HepG2 (cell line): ENCODE measurements at regions not wholly inside any gene's neighbourhood (a gene's known extent, or its start where the extent isn't known, plus 50 kb on each side); places are given as distances from the start of the nearest gene placed in this dataset.

Experiments used
- ATAC-seq: fragments of 200-7000 bp; cut with Tn5 transposase; 3 replicates; pipeline ENCODE4 v1.9.1; 2020; ENCODE audit warnings: mild to moderate bottlenecking, moderate library complexity
- BruUV-seq: library from RNA; stranded (reverse); fragments of 400-500 nt; replicated peaks from 2 replicates; lab custom pipeline; 2021; lab: Mats Ljungman, UMichigan
- CTCF ChIA-PET: fragments of 300-600 bp; formaldehyde crosslinking; extraction: SDS; loops from one replicate; lab custom pipeline; 2021; ENCODE audit warnings: low total read pairs, inconsistent platforms, low intra/inter-chr PET ratio; lab: Yijun Ruan, JAX
- POLR2A ChIA-PET: fragments of 350-600 bp; sonication (Branson Sonifier 250); formaldehyde crosslinking; loops from one replicate; lab custom pipeline; 2020; ENCODE audit warnings: antibody characterized with exemption, inconsistent platforms; lab: Yijun Ruan, JAX
- DNase-seq: peaks from one replicate; pipeline ENCODE4 v3.0.0-alpha.2; 2015; ENCODE audit warnings: low spot score
- FAIRE-seq: peaks from 3 replicates; lab custom pipeline; 2011; peaks lifted over from hg19 to GRCh38; lab: Jason Lieb, UNC
- H2AFZ ChIP-seq: one replicate; pipeline ENCODE4 v1.6.1; 2011; ENCODE audit warnings: low read length, inconsistent platforms
- H3K27ac ChIP-seq: fragments of 300-600 bp; 3 replicates; pipeline ENCODE4 v1.8.0; 2011; ENCODE audit warnings: mixed run types, mild to moderate bottlenecking, mixed read lengths, low read length, inconsistent platforms; ENCODE audit not compliant: insufficient read depth; ENCODE audit errors: extremely low read length
- H3K27me3 ChIP-seq, 2 experiments: fragments of 200-600 bp in 1 of 2; 2 replicates in 1 of 2; 3 replicates in 1 of 2; pipeline versions ENCODE4 v1.6.0 to v1.8.0; 2011; ENCODE audit warnings: low read length in 2 of 2, mild to moderate bottlenecking in 2 of 2, moderate library complexity in 2 of 2, inconsistent platforms in 1 of 2; ENCODE audit not compliant: insufficient read depth in 2 of 2, control insufficient read depth in 1 of 2
- H3K36me3 ChIP-seq, 2 experiments: fragments of 200-600 bp in 1 of 2; replicated peaks in 1 of 2; 2 replicates in 1 of 2; 3 replicates in 1 of 2; pipeline versions ENCODE4 v1.5.1 to v1.8.0; 2011; ENCODE audit warnings: low read length in 2 of 2, inconsistent platforms in 1 of 2; ENCODE audit not compliant: insufficient read depth in 2 of 2, control insufficient read depth in 1 of 2
- H3K4me1 ChIP-seq: 2 replicates; pipeline ENCODE4 v1.5.1; 2012; ENCODE audit warnings: low read length, inconsistent platforms; ENCODE audit not compliant: insufficient read depth
- H3K4me2 ChIP-seq: 2 replicates; pipeline ENCODE4 v1.6.0; 2011; ENCODE audit warnings: low read depth, low read length, inconsistent platforms
- H3K4me3 ChIP-seq, 3 experiments: fragments of 200-600 bp in 1 of 3; sonication (generic), shearing (Covaris generic) in 1 of 3; replicated peaks in 1 of 3; 2 replicates each; pipeline ENCODE4 v1.5.1; 2011 to 2016; ENCODE audit warnings: low read length in 3 of 3, inconsistent platforms in 2 of 3, low read depth in 2 of 3, mild to moderate bottlenecking in 2 of 3, control low read depth in 1 of 3, mixed read lengths in 1 of 3; ENCODE audit not compliant: insufficient read depth in 1 of 3
- H3K79me2 ChIP-seq: one replicate; pipeline ENCODE4 v1.6.1; 2011; ENCODE audit warnings: low read length, inconsistent platforms; ENCODE audit not compliant: insufficient read depth
- H3K9ac ChIP-seq: 2 replicates; pipeline ENCODE4 v1.6.0; 2011; ENCODE audit warnings: mild to moderate bottlenecking, low read depth, low read length, inconsistent platforms; ENCODE audit not compliant: insufficient read depth
- H3K9me3 ChIP-seq: 2 replicates; pipeline ENCODE4 v1.5.1; 2012; ENCODE audit warnings: mild to moderate bottlenecking, low read length
- H4K20me1 ChIP-seq: 2 replicates; pipeline ENCODE4 v1.6.0; 2011; ENCODE audit warnings: inconsistent platforms, mild to moderate bottlenecking, low read length, moderate library complexity; ENCODE audit not compliant: insufficient read depth
- CTCF ChIP-seq: sonication (generic); formaldehyde crosslinking; IDR thresholded peaks from 2 replicates; pipeline ENCODE4 v1.5.0; 2020; ENCODE audit warnings: mild to moderate bottlenecking, missing genetic modification reagents, moderate library complexity
- ISL2 ChIP-seq: sonication (generic); formaldehyde crosslinking; IDR thresholded peaks from 2 replicates; pipeline ENCODE4 v1.5.0; 2020; ENCODE audit warnings: missing genetic modification reagents
- KDM2A ChIP-seq: sonication (generic); formaldehyde crosslinking; IDR thresholded peaks from 2 replicates; pipeline ENCODE4 v1.4.0; 2020; ENCODE audit warnings: low read depth, missing genetic modification reagents, borderline replicate concordance
- KDM4B ChIP-seq: sonication (generic); formaldehyde crosslinking; IDR thresholded peaks from 2 replicates; pipeline ENCODE4 v1.4.0; 2020; ENCODE audit warnings: missing genetic modification reagents
- MAZ ChIP-seq, 2 experiments: sonication (generic) in 1 of 2; formaldehyde crosslinking in 1 of 2; IDR thresholded peaks; 2 replicates each; pipeline versions ENCODE4 v1.5.0 to v1.6.1; 2012 to 2020; ENCODE audit warnings: low read depth in 2 of 2, mild to moderate bottlenecking in 2 of 2, borderline replicate concordance in 1 of 2, improper control_type of control experiment in 1 of 2, low read length in 1 of 2, missing genetic modification reagents in 1 of 2, moderate library complexity in 1 of 2
- NR1H2 ChIP-seq: sonication (generic); formaldehyde crosslinking; IDR thresholded peaks from 2 replicates; pipeline ENCODE4 v1.8.1; 2022; ENCODE audit warnings: low read depth, missing genetic modification reagents, borderline replicate concordance
- PITX1 ChIP-seq: sonication (generic); formaldehyde crosslinking; IDR thresholded peaks from 2 replicates; pipeline ENCODE4 v1.5.1; 2020; ENCODE audit warnings: mild to moderate bottlenecking, missing genetic modification reagents
- PRDM10 ChIP-seq: sonication (generic); formaldehyde crosslinking; IDR thresholded peaks from 2 replicates; pipeline ENCODE4 v1.4.0; 2020; ENCODE audit warnings: low read depth, missing genetic modification reagents
- RAD21 ChIP-seq: fragments of 450-650 bp; formaldehyde crosslinking; IDR thresholded peaks from 2 replicates; pipeline ENCODE4 v1.5.0; 2020; ENCODE audit warnings: mild to moderate bottlenecking
- SP4 ChIP-seq: sonication (generic); formaldehyde crosslinking; IDR thresholded peaks from 2 replicates; pipeline ENCODE4 v1.8.1; 2023; ENCODE audit warnings: mild to moderate bottlenecking, missing genetic modification reagents
- TEAD3 ChIP-seq: optimal IDR thresholded peaks from 2 replicates; pipeline ENCODE3; 2016; ENCODE audit warnings: borderline replicate concordance
- XRCC5 ChIP-seq: fragments of 200-400 bp; formaldehyde crosslinking; optimal IDR thresholded peaks from 2 replicates; pipeline ENCODE3; 2017; ENCODE audit warnings: mild to moderate bottlenecking, low read length
- ZFP37 ChIP-seq: sonication (generic); formaldehyde crosslinking; IDR thresholded peaks from 2 replicates; pipeline ENCODE4 v1.4.0; 2020; ENCODE audit warnings: missing genetic modification reagents, borderline replicate concordance
- ZNF121 ChIP-seq: sonication (generic); formaldehyde crosslinking; IDR thresholded peaks from 2 replicates; pipeline ENCODE4 v1.5.0; 2020; ENCODE audit warnings: mild to moderate bottlenecking, missing genetic modification reagents
- ZNF451 ChIP-seq: sonication (generic); formaldehyde crosslinking; IDR thresholded peaks from 2 replicates; pipeline ENCODE4 v1.5.0; 2020; ENCODE audit warnings: mild to moderate bottlenecking, missing genetic modification reagents
- ZNF567 ChIP-seq: sonication (generic); formaldehyde crosslinking; IDR thresholded peaks from 2 replicates; pipeline ENCODE4 v1.8.1; 2023; ENCODE audit warnings: mild to moderate bottlenecking, missing genetic modification reagents, borderline replicate concordance
- WGBS: methylation state at CpG from one replicate; pipeline ENCODE4 v1.1.6; 2017; ENCODE audit warnings: low lambda C conversion rate; 5-methylcytosine and 5-hydroxymethylcytosine counted together
- in situ Hi-C: cut with HindIII; loops from 2 replicates; pipeline ENCODE4 v1.10.0; 2017; ENCODE audit warnings: low pct_unique_long_range_greater_than_20kb; ENCODE audit not compliant: extremely low pct_ligation_motif_present
- intact Hi-C: fragments of 100-400 bp; cut with micrococcal nuclease; formaldehyde crosslinking; loops from one replicate; pipeline ENCODE4 v1.10.0; 2022; ENCODE audit not compliant: unreplicated experiment
- TF ChIP-seq, protein P1 (sequence below): sonication (generic); formaldehyde crosslinking; IDR thresholded peaks from 2 replicates; pipeline ENCODE4 v1.4.0; 2020; ENCODE audit warnings: missing genetic modification reagents

DNA sequence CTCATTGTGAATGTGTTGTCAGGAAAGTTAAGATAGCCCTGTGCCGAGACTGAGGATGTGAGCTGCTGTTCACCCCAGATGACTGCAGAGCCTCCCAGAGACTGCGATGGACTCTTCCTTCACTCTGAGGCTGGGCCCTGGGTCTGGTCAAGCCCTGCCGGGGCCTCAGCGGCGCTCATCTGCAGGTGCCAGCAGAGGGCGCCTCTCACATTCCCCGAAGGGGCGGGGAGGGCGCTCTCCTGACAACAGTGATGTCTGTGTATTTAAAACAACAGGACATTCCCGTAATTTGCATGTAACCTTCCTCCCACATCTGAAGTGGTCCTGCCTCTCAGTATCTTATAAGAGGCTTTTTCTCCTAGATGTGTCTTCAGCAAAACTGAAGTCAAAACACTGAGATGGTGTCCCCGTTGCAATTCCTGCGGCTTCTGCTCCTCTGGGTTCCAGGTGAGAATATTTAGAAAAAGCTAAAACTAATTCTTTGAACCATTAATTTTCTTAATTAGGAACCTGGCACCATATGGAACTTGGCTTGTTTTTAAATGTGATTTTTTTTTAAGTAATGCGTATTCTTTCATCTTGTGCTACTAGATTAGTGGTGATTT lies 1377.9 kb downstream of the RPIA start:
- in situ Hi-C loops (no loop called here), intact Hi-C loops (no loop called here)
- Histone ChIP-seq H3K9ac (no peak overlapping the region), H3K4me2 (no peak overlapping the region), H3K27ac (no peak overlapping the region), H2AFZ (no peak overlapping the region), H3K4me1 (no peaks in the 10 kb centered on the region), H3K79me2 (no peaks in the 10 kb centered on the region), H4K20me1 (no peaks in the 10 kb centered on the region), H3K27me3 (no peaks in the 10 kb centered on the region), H3K9me3 (no peaks in the 10 kb centered on the region), H3K36me3 (no peaks in the 10 kb centered on the region), H3K4me3 (no peak overlapping the region)
- ChIA-PET CTCF (no interaction called here), POLR2A (no interaction called here)
- ATAC-seq, result peak; percentile 100
- peak; percentile 40 for DNase-seq
- 22% methylated on average over 13 of the region's 13 CpGs for WGBS
- no TSS peak for BruUV-seq
- FAIRE-seq, result peak; percentile 36
- no peak for TF ChIP-seq ZNF121 (CRISPR knock-in tag)
- TF ChIP-seq KDM2A (CRISPR knock-in tag), result peak; percentile 72
- peak; percentile 87 for TF ChIP-seq CTCF
- TF ChIP-seq TEAD3 (CRISPR knock-in tag), result peak; percentile 87
- 0 out of 2 replicates have a peak, but pooled peaks have one; percentile 27 for TF ChIP-seq ZNF451 (CRISPR knock-in tag)
- no peak for TF ChIP-seq ZFP37 (CRISPR knock-in tag)
- TF ChIP-seq NR1H2 (CRISPR knock-in tag), result no peak
- TF ChIP-seq PRDM10, result no peak
- TF ChIP-seq XRCC5, result peak; percentile 98
- no peak for TF ChIP-seq ISL2
- TF ChIP-seq KDM4B (CRISPR knock-in tag), result no peak
- peak; percentile 84 for TF ChIP-seq MAZ (IDR thresholded peaks at IDR 0.05; ENCODE audit: borderline replicate concordance, low read depth, low read length)
- peak; percentile 43; the same call in 1 of the 2 replicates for TF ChIP-seq MAZ (CRISPR knock-in tag; IDR thresholded peaks at IDR 0.05; ENCODE audit: low read depth)
- TF ChIP-seq RAD21 (CRISPR knock-in tag), result 0 out of 2 replicates have a peak, but pooled peaks have one; percentile 40
- no peak for TF ChIP-seq ZNF567 (CRISPR knock-in tag)
- TF ChIP-seq SP4, result 0 out of 2 replicates have a peak, but pooled peaks have one; percentile 31
- TF ChIP-seq, protein P1, sequence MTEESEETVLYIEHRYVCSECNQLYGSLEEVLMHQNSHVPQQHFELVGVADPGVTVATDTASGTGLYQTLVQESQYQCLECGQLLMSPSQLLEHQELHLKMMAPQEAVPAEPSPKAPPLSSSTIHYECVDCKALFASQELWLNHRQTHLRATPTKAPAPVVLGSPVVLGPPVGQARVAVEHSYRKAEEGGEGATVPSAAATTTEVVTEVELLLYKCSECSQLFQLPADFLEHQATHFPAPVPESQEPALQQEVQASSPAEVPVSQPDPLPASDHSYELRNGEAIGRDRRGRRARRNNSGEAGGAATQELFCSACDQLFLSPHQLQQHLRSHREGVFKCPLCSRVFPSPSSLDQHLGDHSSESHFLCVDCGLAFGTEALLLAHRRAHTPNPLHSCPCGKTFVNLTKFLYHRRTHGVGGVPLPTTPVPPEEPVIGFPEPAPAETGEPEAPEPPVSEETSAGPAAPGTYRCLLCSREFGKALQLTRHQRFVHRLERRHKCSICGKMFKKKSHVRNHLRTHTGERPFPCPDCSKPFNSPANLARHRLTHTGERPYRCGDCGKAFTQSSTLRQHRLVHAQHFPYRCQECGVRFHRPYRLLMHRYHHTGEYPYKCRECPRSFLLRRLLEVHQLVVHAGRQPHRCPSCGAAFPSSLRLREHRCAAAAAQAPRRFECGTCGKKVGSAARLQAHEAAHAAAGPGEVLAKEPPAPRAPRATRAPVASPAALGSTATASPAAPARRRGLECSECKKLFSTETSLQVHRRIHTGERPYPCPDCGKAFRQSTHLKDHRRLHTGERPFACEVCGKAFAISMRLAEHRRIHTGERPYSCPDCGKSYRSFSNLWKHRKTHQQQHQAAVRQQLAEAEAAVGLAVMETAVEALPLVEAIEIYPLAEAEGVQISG, result 0 out of 2 replicates have a peak, but pooled peaks have one; percentile 14
- no peak for TF ChIP-seq PITX1 (CRISPR knock-in tag)
